SK-N-SH treated with all-trans-retinoic acid at 6 μM for 48 hours (cell line): ENCODE measurements at regions not wholly inside any gene's neighbourhood (a gene's known extent, or its start where the extent isn't known, plus 50 kb on each side); places are given as distances from the start of the nearest gene placed in this dataset.

ENCODE experiments used
- ATAC-seq: fragments of 200-7000 bp; cut with Tn5 transposase; 3 replicates; pipeline ENCODE4 v1.9.1; 2020; ENCODE audit warnings: mild to moderate bottlenecking, moderate library complexity
- ARNTL ChIP-seq: fragments of 450-650 bp; formaldehyde crosslinking; IDR thresholded peaks from 2 replicates; pipeline ENCODE4 v1.5.0; 2020; ENCODE audit warnings: low read depth, mild to moderate bottlenecking, moderate library complexity, borderline replicate concordance
- BACH2 ChIP-seq: fragments of 250-450 bp; sonication (Bioruptor Pico); IDR thresholded peaks from 2 replicates; pipeline ENCODE4 v1.9.0; 2021; ENCODE audit warnings: mild to moderate bottlenecking, borderline replicate concordance
- CSDC2 ChIP-seq: fragments of 250-450 bp; sonication (Bioruptor Pico); IDR thresholded peaks from 2 replicates; pipeline ENCODE4 v1.5.0; 2020; ENCODE audit warnings: mild to moderate bottlenecking, moderate library complexity
- ESRRG ChIP-seq: fragments of 250-450 bp; sonication (Bioruptor Pico); IDR thresholded peaks from 2 replicates; pipeline ENCODE4 v1.6.1; 2021; ENCODE audit warnings: mild to moderate bottlenecking
- GLIS3 ChIP-seq: fragments of 250-450 bp; sonication (Bioruptor Pico); IDR thresholded peaks from 2 replicates; pipeline ENCODE4 v1.5.0; 2020; ENCODE audit warnings: mild to moderate bottlenecking, moderate library complexity
- ISL1 ChIP-seq: fragments of 250-450 bp; sonication (Bioruptor Pico); IDR thresholded peaks from 2 replicates; pipeline ENCODE4 v2.1.2; 2022; ENCODE audit warnings: mild to moderate bottlenecking, moderate library complexity
- OSR1 ChIP-seq: fragments of 250-450 bp; sonication (Bioruptor Pico); IDR thresholded peaks from 2 replicates; pipeline ENCODE4 v1.8.0; 2022; ENCODE audit warnings: moderate library complexity, mild to moderate bottlenecking, inconsistent platforms
- POU6F1 ChIP-seq: fragments of 250-450 bp; sonication (Bioruptor Pico); IDR thresholded peaks from 2 replicates; pipeline ENCODE4 v1.8.0; 2021; ENCODE audit warnings: low read depth, mild to moderate bottlenecking, moderate library complexity, borderline replicate concordance
- PPARA ChIP-seq: fragments of 250-450 bp; sonication (Bioruptor Pico); IDR thresholded peaks from 2 replicates; pipeline ENCODE4 v1.5.0; 2020; ENCODE audit warnings: mild to moderate bottlenecking, borderline replicate concordance
- RARB ChIP-seq: fragments of 250-450 bp; sonication (Bioruptor Pico); IDR thresholded peaks from 2 replicates; pipeline ENCODE4 v1.8.0; 2021; ENCODE audit warnings: mild to moderate bottlenecking, moderate library complexity
- SNAI2 ChIP-seq: fragments of 250-450 bp; sonication (Bioruptor Pico); IDR thresholded peaks from 2 replicates; pipeline ENCODE4 v1.5.0; 2020; ENCODE audit warnings: mild to moderate bottlenecking, moderate library complexity
- TCF4 ChIP-seq: fragments of 250-450 bp; sonication (Bioruptor Pico); IDR thresholded peaks from 2 replicates; pipeline ENCODE4 v1.8.0; 2021; ENCODE audit warnings: mild to moderate bottlenecking, moderate library complexity, borderline replicate concordance
- TOX ChIP-seq: fragments of 250-450 bp; sonication (Bioruptor Pico); IDR thresholded peaks from 2 replicates; pipeline ENCODE4 v1.8.0; 2021; ENCODE audit warnings: mild to moderate bottlenecking, moderate library complexity, borderline replicate concordance
- TSHZ2 ChIP-seq: fragments of 250-450 bp; sonication (Bioruptor Pico); IDR thresholded peaks from 2 replicates; pipeline ENCODE4 v1.5.0; 2020; ENCODE audit warnings: mild to moderate bottlenecking, moderate library complexity
- ZFP3 ChIP-seq: fragments of 250-450 bp; sonication (Bioruptor Pico); IDR thresholded peaks from 2 replicates; pipeline ENCODE4 v1.5.0; 2020; ENCODE audit warnings: mild to moderate bottlenecking, moderate library complexity
- ZFP30 ChIP-seq: fragments of 450-650 bp; formaldehyde crosslinking; IDR thresholded peaks from 2 replicates; pipeline ENCODE4 v1.5.0; 2022; ENCODE audit warnings: mild to moderate bottlenecking, moderate library complexity
- ZNF565 ChIP-seq: fragments of 450-650 bp; formaldehyde crosslinking; conservative IDR thresholded peaks from 2 replicates; pipeline ENCODE4 v1.5.0; 2020; ENCODE audit warnings: low read depth, mild to moderate bottlenecking, moderate library complexity
- ZNF70 ChIP-seq: fragments of 450-650 bp; formaldehyde crosslinking; IDR thresholded peaks from 2 replicates; pipeline ENCODE4 v1.5.0; 2020; ENCODE audit warnings: mild to moderate bottlenecking, moderate library complexity
- TF ChIP-seq, protein P1 (sequence below): fragments of 250-450 bp; sonication (Bioruptor Pico); IDR thresholded peaks from 2 replicates; pipeline ENCODE4 v1.8.0; 2020; ENCODE audit warnings: mild to moderate bottlenecking, moderate library complexity, borderline replicate concordance
- TF ChIP-seq, protein P2 (sequence below): fragments of 250-450 bp; sonication (Bioruptor Pico); IDR thresholded peaks from 2 replicates; pipeline ENCODE4 v1.5.1; 2020; ENCODE audit warnings: low read depth, mild to moderate bottlenecking, moderate library complexity
- TF ChIP-seq, protein P3 (sequence below): fragments of 250-450 bp; sonication (Bioruptor Pico); IDR thresholded peaks from 2 replicates; pipeline ENCODE4 v1.5.1; 2021; ENCODE audit warnings: mild to moderate bottlenecking, moderate library complexity

GRCh38 chr20:24144371-24144770 is 155.8 kb upstream of the GGTLC1 start:
- no peak for TF ChIP-seq TOX (CRISPR knock-in tag)
- TF ChIP-seq ZFP30 = no peak
- TF ChIP-seq, protein P1, sequence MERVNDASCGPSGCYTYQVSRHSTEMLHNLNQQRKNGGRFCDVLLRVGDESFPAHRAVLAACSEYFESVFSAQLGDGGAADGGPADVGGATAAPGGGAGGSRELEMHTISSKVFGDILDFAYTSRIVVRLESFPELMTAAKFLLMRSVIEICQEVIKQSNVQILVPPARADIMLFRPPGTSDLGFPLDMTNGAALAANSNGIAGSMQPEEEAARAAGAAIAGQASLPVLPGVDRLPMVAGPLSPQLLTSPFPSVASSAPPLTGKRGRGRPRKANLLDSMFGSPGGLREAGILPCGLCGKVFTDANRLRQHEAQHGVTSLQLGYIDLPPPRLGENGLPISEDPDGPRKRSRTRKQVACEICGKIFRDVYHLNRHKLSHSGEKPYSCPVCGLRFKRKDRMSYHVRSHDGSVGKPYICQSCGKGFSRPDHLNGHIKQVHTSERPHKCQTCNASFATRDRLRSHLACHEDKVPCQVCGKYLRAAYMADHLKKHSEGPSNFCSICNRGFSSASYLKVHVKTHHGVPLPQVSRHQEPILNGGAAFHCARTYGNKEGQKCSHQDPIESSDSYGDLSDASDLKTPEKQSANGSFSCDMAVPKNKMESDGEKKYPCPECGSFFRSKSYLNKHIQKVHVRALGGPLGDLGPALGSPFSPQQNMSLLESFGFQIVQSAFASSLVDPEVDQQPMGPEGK = no peak
- TF ChIP-seq POU6F1 (CRISPR knock-in tag) = no peak
- TF ChIP-seq ISL1 (CRISPR knock-in tag) = no peak
- TF ChIP-seq ZNF70 (CRISPR knock-in tag) = no peak
- TF ChIP-seq ZNF565 (CRISPR knock-in tag) = no peak
- no peak for TF ChIP-seq ZFP3 (CRISPR knock-in tag)
- TF ChIP-seq, all 23 proteins: peak for 0
- ATAC-seq = no peak

- no peak for ATAC-seq
- TF ChIP-seq, protein P2, sequence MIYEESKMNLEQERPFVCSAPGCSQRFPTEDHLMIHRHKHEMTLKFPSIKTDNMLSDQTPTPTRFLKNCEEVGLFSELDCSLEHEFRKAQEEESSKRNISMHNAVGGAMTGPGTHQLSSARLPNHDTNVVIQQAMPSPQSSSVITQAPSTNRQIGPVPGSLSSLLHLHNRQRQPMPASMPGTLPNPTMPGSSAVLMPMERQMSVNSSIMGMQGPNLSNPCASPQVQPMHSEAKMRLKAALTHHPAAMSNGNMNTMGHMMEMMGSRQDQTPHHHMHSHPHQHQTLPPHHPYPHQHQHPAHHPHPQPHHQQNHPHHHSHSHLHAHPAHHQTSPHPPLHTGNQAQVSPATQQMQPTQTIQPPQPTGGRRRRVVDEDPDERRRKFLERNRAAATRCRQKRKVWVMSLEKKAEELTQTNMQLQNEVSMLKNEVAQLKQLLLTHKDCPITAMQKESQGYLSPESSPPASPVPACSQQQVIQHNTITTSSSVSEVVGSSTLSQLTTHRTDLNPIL = no peak
- TF ChIP-seq ZFP3 (CRISPR knock-in tag) = no peak
- TF ChIP-seq ESRRG (CRISPR knock-in tag) = no peak
- TF ChIP-seq ZNF565 (CRISPR knock-in tag) = no peak
- TF ChIP-seq, protein P3, sequence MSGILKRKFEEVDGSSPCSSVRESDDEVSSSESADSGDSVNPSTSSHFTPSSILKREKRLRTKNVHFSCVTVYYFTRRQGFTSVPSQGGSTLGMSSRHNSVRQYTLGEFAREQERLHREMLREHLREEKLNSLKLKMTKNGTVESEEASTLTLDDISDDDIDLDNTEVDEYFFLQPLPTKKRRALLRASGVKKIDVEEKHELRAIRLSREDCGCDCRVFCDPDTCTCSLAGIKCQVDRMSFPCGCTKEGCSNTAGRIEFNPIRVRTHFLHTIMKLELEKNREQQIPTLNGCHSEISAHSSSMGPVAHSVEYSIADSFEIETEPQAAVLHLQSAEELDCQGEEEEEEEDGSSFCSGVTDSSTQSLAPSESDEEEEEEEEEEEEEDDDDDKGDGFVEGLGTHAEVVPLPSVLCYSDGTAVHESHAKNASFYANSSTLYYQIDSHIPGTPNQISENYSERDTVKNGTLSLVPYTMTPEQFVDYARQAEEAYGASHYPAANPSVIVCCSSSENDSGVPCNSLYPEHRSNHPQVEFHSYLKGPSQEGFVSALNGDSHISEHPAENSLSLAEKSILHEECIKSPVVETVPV (CRISPR knock-in tag) = no peak
- no peak for TF ChIP-seq CSDC2 (CRISPR knock-in tag)
- no peak for TF ChIP-seq ZNF70 (CRISPR knock-in tag)
- no peak for TF ChIP-seq ISL1 (CRISPR knock-in tag)
- TF ChIP-seq SNAI2 (CRISPR knock-in tag) = no peak
Observed at GRCh38 chr20:24141111-24141510, 152.5 kb upstream of the GGTLC1 start.

GRCh38 chr20:24139846-24140245 is 151.3 kb upstream of the GGTLC1 start:
- no peak for ATAC-seq
- TF ChIP-seq, protein P1 = no peak

DNA sequence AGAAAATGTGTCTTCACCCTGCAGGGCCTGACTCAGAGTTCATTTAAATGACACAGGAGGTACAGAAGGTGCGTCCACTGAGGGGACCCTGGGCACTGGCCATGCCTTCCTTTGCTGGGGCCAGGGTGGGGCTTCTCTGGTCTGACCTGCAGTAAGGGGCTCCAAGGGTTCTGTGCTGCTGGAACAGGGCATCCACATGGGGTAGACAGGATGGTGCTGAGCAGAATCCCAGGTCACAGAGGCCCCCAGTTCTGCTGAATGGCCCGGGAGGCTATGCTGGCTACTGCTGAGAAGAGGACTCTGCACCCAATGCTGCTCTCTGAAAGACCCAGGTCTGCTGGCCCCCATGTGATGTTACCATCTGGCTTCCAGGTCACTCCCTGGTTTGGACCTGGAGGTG is 150.4 kb upstream of the GGTLC1 start:
- ATAC-seq = no peak
- TF ChIP-seq RARB (CRISPR knock-in tag) (no peak), PPARA (no peak), ZFP30 (no peak), TCF4 (CRISPR knock-in tag) (no peak), SNAI2 (CRISPR knock-in tag) (no peak), ARNTL (CRISPR knock-in tag) (no peak), TOX (CRISPR knock-in tag) (no peak), GLIS3 (CRISPR knock-in tag) (no peak), BACH2 (CRISPR knock-in tag) (no peak), ISL1 (CRISPR knock-in tag) (no peak), ZNF565 (CRISPR knock-in tag) (no peak), ZNF70 (CRISPR knock-in tag) (no peak), TSHZ2 (CRISPR knock-in tag) (no peak), OSR1 (CRISPR knock-in tag) (no peak), CSDC2 (CRISPR knock-in tag) (no peak)
- TF ChIP-seq, protein P2 = no peak
- TF ChIP-seq, protein P3 (CRISPR knock-in tag) = no peak
